IPS-NIHi7 (cell line): ENCODE measurements at regions not wholly inside any gene's neighbourhood (a gene's known extent, or its start where the extent isn't known, plus 50 kb on each side); places are given as distances from the start of the nearest gene placed in this dataset.

Experiments used
- DNase-seq: peaks from one replicate; pipeline ENCODE4 v3.0.0; 2012; ENCODE audit warnings: mixed read lengths; ENCODE audit errors: extremely low spot score

DNA sequence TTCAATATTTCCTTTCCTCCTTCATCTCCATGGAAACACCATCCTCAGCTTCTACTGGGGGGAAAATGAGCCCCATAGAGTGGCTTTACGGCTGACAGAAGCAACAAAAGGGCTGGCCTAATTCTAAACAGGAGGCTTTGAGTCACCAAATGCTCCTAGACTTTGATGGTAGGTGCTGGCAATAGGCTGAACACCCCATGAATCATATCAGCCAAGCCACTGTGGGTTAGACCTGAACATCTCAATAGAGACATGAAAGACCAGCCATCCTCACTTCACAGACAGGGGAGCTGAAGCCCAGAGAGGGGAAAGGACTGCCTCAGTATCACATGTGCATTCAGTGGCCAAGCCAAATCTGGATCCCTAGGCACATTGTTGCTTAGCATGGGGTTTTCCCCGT is 107.6 kb downstream of the AMER1 start:
- DNase-seq = no peak

DNA sequence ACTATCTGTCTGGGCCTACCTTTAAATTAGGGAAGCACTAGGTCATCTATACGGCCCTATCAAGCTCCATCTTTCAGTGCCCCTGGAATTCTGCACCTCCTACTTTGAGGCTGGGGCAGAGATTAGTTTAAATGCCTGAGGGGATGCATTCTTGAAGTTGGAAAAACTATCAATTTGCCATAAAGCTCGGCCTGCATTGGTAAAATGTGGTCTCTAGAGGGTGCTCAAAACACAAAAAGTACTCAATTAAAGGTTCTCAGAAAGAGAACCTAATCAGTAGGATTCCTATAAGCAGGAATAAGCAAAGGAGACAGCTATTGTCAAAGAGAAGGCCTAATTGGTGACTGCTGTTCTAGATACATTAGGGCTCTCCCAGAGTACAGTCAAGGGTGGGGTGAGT is 111.7 kb downstream of the AMER1 start:
- DNase-seq = peak; percentile 35
